SK-N-SH treated with all-trans-retinoic acid at 6 μM for 48 hours (cell line): ENCODE measurements at regions not wholly inside any gene's neighbourhood (a gene's known extent, or its start where the extent isn't known, plus 50 kb on each side); places are given as distances from the start of the nearest gene placed in this dataset.

Experiments
- ATAC-seq: fragments of 200-7000 bp; cut with Tn5 transposase; 3 replicates; pipeline ENCODE4 v1.9.1; 2020; ENCODE audit warnings: mild to moderate bottlenecking, moderate library complexity
- BACH2 ChIP-seq: fragments of 250-450 bp; sonication (Bioruptor Pico); IDR thresholded peaks from 2 replicates; pipeline ENCODE4 v1.9.0; 2021; ENCODE audit warnings: mild to moderate bottlenecking, borderline replicate concordance
- CREB5 ChIP-seq: fragments of 250-450 bp; sonication (Bioruptor Pico); IDR thresholded peaks from 2 replicates; pipeline ENCODE4 v1.5.1; 2020; ENCODE audit warnings: low read depth, mild to moderate bottlenecking, moderate library complexity
- CSDC2 ChIP-seq: fragments of 250-450 bp; sonication (Bioruptor Pico); IDR thresholded peaks from 2 replicates; pipeline ENCODE4 v1.5.0; 2020; ENCODE audit warnings: mild to moderate bottlenecking, moderate library complexity
- ESRRG ChIP-seq: fragments of 250-450 bp; sonication (Bioruptor Pico); IDR thresholded peaks from 2 replicates; pipeline ENCODE4 v1.6.1; 2021; ENCODE audit warnings: mild to moderate bottlenecking
- GLIS3 ChIP-seq: fragments of 250-450 bp; sonication (Bioruptor Pico); IDR thresholded peaks from 2 replicates; pipeline ENCODE4 v1.5.0; 2020; ENCODE audit warnings: mild to moderate bottlenecking, moderate library complexity
- ISL1 ChIP-seq: fragments of 250-450 bp; sonication (Bioruptor Pico); IDR thresholded peaks from 2 replicates; pipeline ENCODE4 v2.1.2; 2022; ENCODE audit warnings: mild to moderate bottlenecking, moderate library complexity
- OSR1 ChIP-seq: fragments of 250-450 bp; sonication (Bioruptor Pico); IDR thresholded peaks from 2 replicates; pipeline ENCODE4 v1.8.0; 2022; ENCODE audit warnings: moderate library complexity, mild to moderate bottlenecking, inconsistent platforms
- PATZ1 ChIP-seq: fragments of 250-450 bp; sonication (Bioruptor Pico); IDR thresholded peaks from 2 replicates; pipeline ENCODE4 v1.8.0; 2020; ENCODE audit warnings: mild to moderate bottlenecking, moderate library complexity, borderline replicate concordance
- PPARA ChIP-seq: fragments of 250-450 bp; sonication (Bioruptor Pico); IDR thresholded peaks from 2 replicates; pipeline ENCODE4 v1.5.0; 2020; ENCODE audit warnings: mild to moderate bottlenecking, borderline replicate concordance
- RARB ChIP-seq: fragments of 250-450 bp; sonication (Bioruptor Pico); IDR thresholded peaks from 2 replicates; pipeline ENCODE4 v1.8.0; 2021; ENCODE audit warnings: mild to moderate bottlenecking, moderate library complexity
- SNAI2 ChIP-seq: fragments of 250-450 bp; sonication (Bioruptor Pico); IDR thresholded peaks from 2 replicates; pipeline ENCODE4 v1.5.0; 2020; ENCODE audit warnings: mild to moderate bottlenecking, moderate library complexity
- TCF4 ChIP-seq: fragments of 250-450 bp; sonication (Bioruptor Pico); IDR thresholded peaks from 2 replicates; pipeline ENCODE4 v1.8.0; 2021; ENCODE audit warnings: mild to moderate bottlenecking, moderate library complexity, borderline replicate concordance
- TOX ChIP-seq: fragments of 250-450 bp; sonication (Bioruptor Pico); IDR thresholded peaks from 2 replicates; pipeline ENCODE4 v1.8.0; 2021; ENCODE audit warnings: mild to moderate bottlenecking, moderate library complexity, borderline replicate concordance
- ZC3H10 ChIP-seq: fragments of 250-450 bp; sonication (Bioruptor Pico); IDR thresholded peaks from 2 replicates; pipeline ENCODE4 v1.5.1; 2021; ENCODE audit warnings: mild to moderate bottlenecking, moderate library complexity
- ZFP3 ChIP-seq: fragments of 250-450 bp; sonication (Bioruptor Pico); IDR thresholded peaks from 2 replicates; pipeline ENCODE4 v1.5.0; 2020; ENCODE audit warnings: mild to moderate bottlenecking, moderate library complexity
- ZNF565 ChIP-seq: fragments of 450-650 bp; formaldehyde crosslinking; conservative IDR thresholded peaks from 2 replicates; pipeline ENCODE4 v1.5.0; 2020; ENCODE audit warnings: low read depth, mild to moderate bottlenecking, moderate library complexity
- ZNF70 ChIP-seq: fragments of 450-650 bp; formaldehyde crosslinking; IDR thresholded peaks from 2 replicates; pipeline ENCODE4 v1.5.0; 2020; ENCODE audit warnings: mild to moderate bottlenecking, moderate library complexity
- ZNF8 ChIP-seq: fragments of 450-650 bp; formaldehyde crosslinking; IDR thresholded peaks from 2 replicates; pipeline ENCODE4 v1.5.0; 2020; ENCODE audit warnings: mild to moderate bottlenecking, moderate library complexity
- TF ChIP-seq, protein P1 (sequence below): fragments of 250-450 bp; sonication (Bioruptor Pico); IDR thresholded peaks from 2 replicates; pipeline ENCODE4 v1.8.0; 2021; ENCODE audit warnings: low read depth, mild to moderate bottlenecking, moderate library complexity, borderline replicate concordance
- TF ChIP-seq, protein P2 (sequence below): fragments of 250-450 bp; sonication (Bioruptor Pico); IDR thresholded peaks from 2 replicates; pipeline ENCODE4 v1.5.0; 2020; ENCODE audit warnings: mild to moderate bottlenecking, moderate library complexity
- TF ChIP-seq, protein P3 (sequence below): fragments of 250-450 bp; sonication (Bioruptor Pico); IDR thresholded peaks from 2 replicates; pipeline ENCODE4 v1.5.1; 2021; ENCODE audit warnings: mild to moderate bottlenecking, moderate library complexity

DNA sequence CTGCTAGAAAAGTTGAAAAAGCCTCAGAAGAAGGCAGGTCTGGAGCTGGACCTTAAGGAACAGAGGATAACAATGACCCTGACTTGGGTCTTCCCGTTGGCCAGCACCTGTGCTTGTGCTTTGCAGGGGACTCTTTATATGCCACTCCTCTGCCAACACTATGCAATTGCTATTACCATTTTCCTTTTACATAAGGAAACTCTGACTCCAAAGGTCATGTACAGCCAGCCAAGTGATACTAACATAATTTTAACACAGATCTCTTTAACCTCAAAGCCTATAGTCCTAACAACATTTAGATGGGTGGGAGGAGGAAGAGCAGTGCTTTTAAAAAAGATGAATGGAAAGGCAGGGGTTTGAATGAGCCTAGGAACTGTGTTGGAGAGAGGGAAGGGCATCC, 106.6 kb upstream of the RAB4A start (continued):
- TF ChIP-seq GLIS3 (CRISPR knock-in tag) (no peak), ZFP3 (no peak), ZNF70 (no peak), ISL1 (no peak), OSR1 (CRISPR knock-in tag) (no peak), RARB (CRISPR knock-in tag) (no peak)

DNA sequence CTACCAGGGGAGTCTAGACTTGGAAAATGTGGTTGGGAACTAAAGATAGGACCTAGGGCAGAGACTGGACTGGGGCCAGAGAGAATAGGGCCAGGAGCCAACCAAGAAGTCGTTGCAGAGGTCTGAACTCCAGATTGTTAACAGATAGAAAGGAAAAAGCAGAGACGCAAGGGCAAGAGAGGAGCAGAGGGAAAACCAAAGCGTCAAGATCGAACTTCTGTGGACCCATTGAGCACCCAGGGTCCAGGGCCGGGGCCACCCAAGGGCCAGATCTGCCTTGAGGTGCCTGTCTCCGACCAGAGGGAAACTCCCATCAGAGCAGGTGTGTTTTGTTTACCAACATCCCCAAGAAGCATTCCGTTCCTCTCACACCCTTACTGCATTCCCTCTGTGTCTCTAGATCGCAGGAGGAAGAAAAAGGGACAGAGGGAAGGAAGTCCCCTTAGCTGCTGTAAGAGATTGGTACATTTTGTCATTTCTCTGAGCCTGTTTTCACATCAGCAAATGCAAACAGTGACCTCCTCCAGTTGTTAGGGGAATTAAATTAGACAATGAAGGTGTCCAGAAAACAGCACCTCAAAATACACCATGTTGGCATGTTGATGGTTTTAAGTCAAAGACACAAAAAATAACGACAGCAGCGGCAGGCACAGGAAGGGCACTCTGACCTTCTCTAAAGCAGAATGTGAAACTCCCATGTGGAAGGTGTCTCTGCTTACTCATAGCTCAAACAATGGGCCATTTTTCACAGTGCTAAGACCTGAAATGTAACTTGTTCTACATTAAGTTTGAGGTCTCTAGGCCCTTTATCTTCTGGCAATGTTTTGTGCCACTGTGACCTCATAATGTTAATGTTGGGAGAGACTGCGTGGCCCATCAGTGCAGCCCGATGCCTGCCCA, 105.8 kb upstream of the RAB4A start:
- ATAC-seq, result no peak
- TF ChIP-seq, protein P1, sequence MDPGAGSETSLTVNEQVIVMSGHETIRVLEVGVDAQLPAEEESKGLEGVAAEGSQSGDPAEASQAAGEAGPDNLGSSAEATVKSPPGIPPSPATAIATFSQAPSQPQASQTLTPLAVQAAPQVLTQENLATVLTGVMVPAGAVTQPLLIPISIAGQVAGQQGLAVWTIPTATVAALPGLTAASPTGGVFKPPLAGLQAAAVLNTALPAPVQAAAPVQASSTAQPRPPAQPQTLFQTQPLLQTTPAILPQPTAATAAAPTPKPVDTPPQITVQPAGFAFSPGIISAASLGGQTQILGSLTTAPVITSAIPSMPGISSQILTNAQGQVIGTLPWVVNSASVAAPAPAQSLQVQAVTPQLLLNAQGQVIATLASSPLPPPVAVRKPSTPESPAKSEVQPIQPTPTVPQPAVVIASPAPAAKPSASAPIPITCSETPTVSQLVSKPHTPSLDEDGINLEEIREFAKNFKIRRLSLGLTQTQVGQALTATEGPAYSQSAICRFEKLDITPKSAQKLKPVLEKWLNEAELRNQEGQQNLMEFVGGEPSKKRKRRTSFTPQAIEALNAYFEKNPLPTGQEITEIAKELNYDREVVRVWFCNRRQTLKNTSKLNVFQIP (CRISPR knock-in tag), result no peak
- no peak for TF ChIP-seq TCF4 (CRISPR knock-in tag)
- TF ChIP-seq TOX, result no peak
- no peak for TF ChIP-seq PPARA (CRISPR knock-in tag)
- TF ChIP-seq ZC3H10, result no peak
- no peak for TF ChIP-seq ZNF70
- TF ChIP-seq OSR1 (CRISPR knock-in tag), result no peak
- TF ChIP-seq ZFP3, result no peak
- TF ChIP-seq, protein P2, sequence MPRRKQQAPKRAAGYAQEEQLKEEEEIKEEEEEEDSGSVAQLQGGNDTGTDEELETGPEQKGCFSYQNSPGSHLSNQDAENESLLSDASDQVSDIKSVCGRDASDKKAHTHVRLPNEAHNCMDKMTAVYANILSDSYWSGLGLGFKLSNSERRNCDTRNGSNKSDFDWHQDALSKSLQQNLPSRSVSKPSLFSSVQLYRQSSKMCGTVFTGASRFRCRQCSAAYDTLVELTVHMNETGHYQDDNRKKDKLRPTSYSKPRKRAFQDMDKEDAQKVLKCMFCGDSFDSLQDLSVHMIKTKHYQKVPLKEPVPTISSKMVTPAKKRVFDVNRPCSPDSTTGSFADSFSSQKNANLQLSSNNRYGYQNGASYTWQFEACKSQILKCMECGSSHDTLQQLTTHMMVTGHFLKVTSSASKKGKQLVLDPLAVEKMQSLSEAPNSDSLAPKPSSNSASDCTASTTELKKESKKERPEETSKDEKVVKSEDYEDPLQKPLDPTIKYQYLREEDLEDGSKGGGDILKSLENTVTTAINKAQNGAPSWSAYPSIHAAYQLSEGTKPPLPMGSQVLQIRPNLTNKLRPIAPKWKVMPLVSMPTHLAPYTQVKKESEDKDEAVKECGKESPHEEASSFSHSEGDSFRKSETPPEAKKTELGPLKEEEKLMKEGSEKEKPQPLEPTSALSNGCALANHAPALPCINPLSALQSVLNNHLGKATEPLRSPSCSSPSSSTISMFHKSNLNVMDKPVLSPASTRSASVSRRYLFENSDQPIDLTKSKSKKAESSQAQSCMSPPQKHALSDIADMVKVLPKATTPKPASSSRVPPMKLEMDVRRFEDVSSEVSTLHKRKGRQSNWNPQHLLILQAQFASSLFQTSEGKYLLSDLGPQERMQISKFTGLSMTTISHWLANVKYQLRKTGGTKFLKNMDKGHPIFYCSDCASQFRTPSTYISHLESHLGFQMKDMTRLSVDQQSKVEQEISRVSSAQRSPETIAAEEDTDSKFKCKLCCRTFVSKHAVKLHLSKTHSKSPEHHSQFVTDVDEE (CRISPR knock-in tag), result no peak
- TF ChIP-seq GLIS3 (CRISPR knock-in tag), result no peak
- TF ChIP-seq, all 23 proteins: peak for 0

- no peak for ATAC-seq
- TF ChIP-seq TCF4 (CRISPR knock-in tag) (no peak), ZNF8 (CRISPR knock-in tag) (no peak), RARB (CRISPR knock-in tag) (no peak), PPARA (CRISPR knock-in tag) (no peak), ZNF70 (no peak), ESRRG (CRISPR knock-in tag) (no peak), ZNF565 (CRISPR knock-in tag) (no peak), CSDC2 (CRISPR knock-in tag) (no peak), BACH2 (no peak), ZFP3 (no peak), ZC3H10 (no peak), TOX (no peak)
- TF ChIP-seq, protein P2 (CRISPR knock-in tag), result no peak
- TF ChIP-seq, protein P1 (CRISPR knock-in tag), result no peak
- TF ChIP-seq, all 23 proteins: peak for 0
Measured at GRCh38 chr1:229167318-229167717, 103.6 kb upstream of the RAB4A start.

DNA sequence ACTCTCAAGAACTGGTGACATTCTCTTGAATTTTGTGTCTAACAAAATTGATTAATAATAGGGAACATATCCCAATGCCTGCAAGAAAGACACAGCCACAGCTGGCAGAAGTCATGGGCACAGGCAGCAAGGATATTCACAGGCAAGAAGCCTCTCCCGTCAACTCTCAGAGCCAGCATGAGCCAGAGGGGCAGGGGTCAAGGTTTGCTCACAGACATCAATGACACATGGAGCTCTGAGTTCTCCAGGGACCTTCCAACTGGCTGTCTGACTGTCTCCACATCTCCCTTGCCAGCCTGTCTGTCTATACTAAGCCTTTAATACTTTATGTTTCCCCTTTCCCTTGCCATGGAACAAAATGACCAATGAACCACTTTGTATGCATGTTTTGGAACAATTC, 101.5 kb upstream of the RAB4A start:
- ATAC-seq, result no peak
- TF ChIP-seq TOX (no peak), PATZ1 (no peak), BACH2 (no peak), ZFP3 (no peak), SNAI2 (no peak), CREB5 (no peak), ZNF70 (no peak), TCF4 (CRISPR knock-in tag) (no peak)
- TF ChIP-seq, protein P3, sequence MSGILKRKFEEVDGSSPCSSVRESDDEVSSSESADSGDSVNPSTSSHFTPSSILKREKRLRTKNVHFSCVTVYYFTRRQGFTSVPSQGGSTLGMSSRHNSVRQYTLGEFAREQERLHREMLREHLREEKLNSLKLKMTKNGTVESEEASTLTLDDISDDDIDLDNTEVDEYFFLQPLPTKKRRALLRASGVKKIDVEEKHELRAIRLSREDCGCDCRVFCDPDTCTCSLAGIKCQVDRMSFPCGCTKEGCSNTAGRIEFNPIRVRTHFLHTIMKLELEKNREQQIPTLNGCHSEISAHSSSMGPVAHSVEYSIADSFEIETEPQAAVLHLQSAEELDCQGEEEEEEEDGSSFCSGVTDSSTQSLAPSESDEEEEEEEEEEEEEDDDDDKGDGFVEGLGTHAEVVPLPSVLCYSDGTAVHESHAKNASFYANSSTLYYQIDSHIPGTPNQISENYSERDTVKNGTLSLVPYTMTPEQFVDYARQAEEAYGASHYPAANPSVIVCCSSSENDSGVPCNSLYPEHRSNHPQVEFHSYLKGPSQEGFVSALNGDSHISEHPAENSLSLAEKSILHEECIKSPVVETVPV (CRISPR knock-in tag), result no peak
